Mesothelial cell of epicardium (in vitro differentiated cells): ENCODE measurements at regions not wholly inside any gene's neighbourhood (a gene's known extent, or its start where the extent isn't known, plus 50 kb on each side); places are given as distances from the start of the nearest gene placed in this dataset.

Experiments used
- DNase-seq, 2 experiments: peaks; one replicate each; pipeline ENCODE4 v3.0.0; 2021; ENCODE audit warnings: low spot score in 2 of 2; ENCODE audit not compliant: unreplicated experiment in 2 of 2
- H3K27ac Mint-ChIP-seq: 2 replicates; pipeline ENCODE4 v1.8.0; 2021; ENCODE audit warnings: mixed read lengths
- H3K27me3 Mint-ChIP-seq: 2 replicates; pipeline ENCODE4 v1.8.0; 2021; ENCODE audit warnings: low read depth, mixed read lengths
- H3K36me3 Mint-ChIP-seq: 2 replicates; pipeline ENCODE4 v1.8.0; 2021; ENCODE audit warnings: mixed read lengths
- H3K4me1 Mint-ChIP-seq: 2 replicates; pipeline ENCODE4 v1.8.0; 2021; ENCODE audit warnings: mixed read lengths
- H3K4me3 Mint-ChIP-seq: 2 replicates; pipeline ENCODE4 v1.8.0; 2021; ENCODE audit warnings: mild to moderate bottlenecking, moderate library complexity, mixed read lengths
- H3K9me3 Mint-ChIP-seq: 2 replicates; pipeline ENCODE4 v1.8.0; 2021; ENCODE audit warnings: mixed read lengths
- TF ChIP-seq, protein P1 (sequence below): fragments of 200-600 bp; sonication (generic); IDR thresholded peaks from one replicate; pipeline ENCODE4 v1.5.0; 2021; ENCODE audit warnings: antibody characterized with exemption; ENCODE audit not compliant: unreplicated experiment

DNA sequence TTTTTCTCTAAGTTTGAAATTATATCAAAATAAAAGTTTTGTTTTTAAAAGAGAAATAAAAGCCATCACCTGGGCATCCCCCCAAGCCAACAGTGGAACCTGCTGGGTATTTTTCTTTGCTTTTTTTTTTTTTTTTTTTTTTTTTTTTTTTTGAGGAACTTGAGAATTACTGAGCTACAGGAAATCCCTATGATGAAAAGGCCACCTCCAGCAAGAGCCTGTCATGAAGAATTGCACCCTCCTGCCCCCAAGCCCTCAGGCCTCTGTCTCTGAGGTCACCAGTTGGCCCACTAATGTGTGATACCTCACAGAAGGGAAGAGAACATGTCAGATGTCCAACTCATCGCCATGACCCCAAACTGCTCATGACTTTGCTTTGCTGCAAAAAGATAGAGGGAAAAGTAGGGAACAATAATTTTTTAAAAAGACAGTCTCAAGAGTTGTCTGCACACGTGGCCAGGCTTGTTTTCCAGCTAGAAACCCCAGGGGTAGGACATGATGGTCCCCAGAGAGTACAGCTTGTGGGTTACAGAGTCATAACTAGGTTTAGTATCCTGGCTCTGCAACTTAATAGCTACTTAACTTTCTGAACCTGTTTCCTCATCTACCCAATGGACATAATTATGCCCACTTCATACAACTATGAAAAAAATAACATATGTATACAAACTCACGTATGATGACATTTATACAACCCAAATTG, 124.3 kb upstream of the EGLN3 start:
- Mint-ChIP-seq H3K36me3 (no peaks in the 10 kb centered on the region), H3K27ac (no peak overlapping the region), H3K9me3 (peaks cover 11% of the 10 kb centered on the region), H3K27me3 (no peaks in the 10 kb centered on the region), H3K4me1 (peaks cover 3% of the 10 kb centered on the region), H3K4me3 (no peak overlapping the region)
- no peak for DNase-seq
- TF ChIP-seq, protein P1, sequence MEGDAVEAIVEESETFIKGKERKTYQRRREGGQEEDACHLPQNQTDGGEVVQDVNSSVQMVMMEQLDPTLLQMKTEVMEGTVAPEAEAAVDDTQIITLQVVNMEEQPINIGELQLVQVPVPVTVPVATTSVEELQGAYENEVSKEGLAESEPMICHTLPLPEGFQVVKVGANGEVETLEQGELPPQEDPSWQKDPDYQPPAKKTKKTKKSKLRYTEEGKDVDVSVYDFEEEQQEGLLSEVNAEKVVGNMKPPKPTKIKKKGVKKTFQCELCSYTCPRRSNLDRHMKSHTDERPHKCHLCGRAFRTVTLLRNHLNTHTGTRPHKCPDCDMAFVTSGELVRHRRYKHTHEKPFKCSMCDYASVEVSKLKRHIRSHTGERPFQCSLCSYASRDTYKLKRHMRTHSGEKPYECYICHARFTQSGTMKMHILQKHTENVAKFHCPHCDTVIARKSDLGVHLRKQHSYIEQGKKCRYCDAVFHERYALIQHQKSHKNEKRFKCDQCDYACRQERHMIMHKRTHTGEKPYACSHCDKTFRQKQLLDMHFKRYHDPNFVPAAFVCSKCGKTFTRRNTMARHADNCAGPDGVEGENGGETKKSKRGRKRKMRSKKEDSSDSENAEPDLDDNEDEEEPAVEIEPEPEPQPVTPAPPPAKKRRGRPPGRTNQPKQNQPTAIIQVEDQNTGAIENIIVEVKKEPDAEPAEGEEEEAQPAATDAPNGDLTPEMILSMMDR = no peak

DNA sequence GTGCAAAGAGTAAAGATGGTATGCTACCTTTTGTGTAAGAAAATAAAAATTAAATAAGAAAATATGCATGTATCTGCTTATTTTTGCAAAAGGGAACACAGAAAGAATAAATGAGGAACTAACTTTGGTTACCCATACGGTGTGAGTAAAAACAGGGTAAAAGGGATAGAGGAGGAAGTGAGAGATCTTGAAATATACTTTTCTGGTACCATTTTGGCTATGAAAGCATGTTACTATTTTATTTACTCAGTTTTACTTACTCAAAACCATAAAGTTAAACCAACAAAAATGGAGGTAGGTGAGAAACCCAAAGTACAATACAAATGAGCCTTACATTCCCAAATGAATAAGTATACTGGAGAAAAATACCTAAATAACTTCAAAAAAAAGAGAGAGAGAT, 122.0 kb upstream of the EGLN3 start:
- Mint-ChIP-seq H3K27ac (no peak overlapping the region), H3K4me3 (no peak overlapping the region), H3K9me3 (peaks cover 11% of the 10 kb centered on the region), H3K36me3 (no peaks in the 10 kb centered on the region), H3K27me3 (no peaks in the 10 kb centered on the region), H3K4me1 (peaks cover 10% of the 10 kb centered on the region)
- DNase-seq = no peak
- TF ChIP-seq, protein P1 = no peak

DNA sequence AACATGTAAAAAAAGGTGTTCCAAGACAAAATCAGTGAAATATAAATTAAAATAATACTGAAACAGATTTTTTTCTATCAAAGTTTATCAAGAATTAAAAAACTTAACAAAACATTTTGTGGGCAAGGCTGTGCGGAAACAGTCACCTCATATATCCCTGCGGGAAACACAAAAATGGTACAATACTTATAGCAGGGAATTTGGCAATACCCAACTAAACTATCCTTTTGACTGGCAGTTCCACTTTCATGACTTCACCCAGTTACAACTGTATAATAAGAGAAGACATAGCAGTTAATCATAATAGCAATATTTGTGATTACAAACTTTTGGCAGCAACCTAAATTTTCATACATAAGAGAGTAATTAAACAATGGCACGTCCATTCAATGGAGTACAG, 121.5 kb upstream of the EGLN3 start:
- TF ChIP-seq, protein P1 = no peak
- Mint-ChIP-seq H3K27me3 (no peaks in the 10 kb centered on the region), H3K4me3 (no peak overlapping the region), H3K4me1 (peaks cover 10% of the 10 kb centered on the region), H3K36me3 (no peaks in the 10 kb centered on the region), H3K9me3 (peaks cover 14% of the 10 kb centered on the region), H3K27ac (no peak overlapping the region)
- no peak for DNase-seq

DNA sequence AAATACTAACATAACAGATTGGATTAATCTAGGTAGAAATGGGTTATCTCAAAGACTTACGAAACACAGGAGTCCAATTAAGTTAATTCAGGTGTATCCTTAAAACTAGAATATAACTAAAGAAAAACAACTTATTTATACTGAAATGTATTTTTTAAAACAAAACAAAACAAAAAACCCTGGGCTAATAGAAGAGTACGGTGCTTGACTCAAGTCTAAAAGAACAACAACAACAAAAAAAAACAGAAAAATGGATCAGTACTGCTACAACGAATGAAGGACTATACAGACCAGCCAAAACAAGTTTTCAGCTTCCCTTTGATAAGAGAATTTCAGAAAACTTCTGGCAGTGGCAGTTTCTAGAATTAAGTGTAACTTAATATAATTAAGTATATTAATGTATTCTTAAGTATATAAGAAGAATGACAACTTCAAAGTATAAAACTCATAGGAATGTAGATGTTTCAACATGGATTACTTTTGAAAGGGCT, 120.1 kb upstream of the EGLN3 start:
- Mint-ChIP-seq H3K36me3 (no peaks in the 10 kb centered on the region), H3K9me3 (peaks cover 14% of the 10 kb centered on the region), H3K27ac (no peak overlapping the region), H3K4me1 (peaks cover 10% of the 10 kb centered on the region), H3K27me3 (no peaks in the 10 kb centered on the region), H3K4me3 (no peak overlapping the region)
- no peak for DNase-seq
- TF ChIP-seq, protein P1 = no peak

DNA sequence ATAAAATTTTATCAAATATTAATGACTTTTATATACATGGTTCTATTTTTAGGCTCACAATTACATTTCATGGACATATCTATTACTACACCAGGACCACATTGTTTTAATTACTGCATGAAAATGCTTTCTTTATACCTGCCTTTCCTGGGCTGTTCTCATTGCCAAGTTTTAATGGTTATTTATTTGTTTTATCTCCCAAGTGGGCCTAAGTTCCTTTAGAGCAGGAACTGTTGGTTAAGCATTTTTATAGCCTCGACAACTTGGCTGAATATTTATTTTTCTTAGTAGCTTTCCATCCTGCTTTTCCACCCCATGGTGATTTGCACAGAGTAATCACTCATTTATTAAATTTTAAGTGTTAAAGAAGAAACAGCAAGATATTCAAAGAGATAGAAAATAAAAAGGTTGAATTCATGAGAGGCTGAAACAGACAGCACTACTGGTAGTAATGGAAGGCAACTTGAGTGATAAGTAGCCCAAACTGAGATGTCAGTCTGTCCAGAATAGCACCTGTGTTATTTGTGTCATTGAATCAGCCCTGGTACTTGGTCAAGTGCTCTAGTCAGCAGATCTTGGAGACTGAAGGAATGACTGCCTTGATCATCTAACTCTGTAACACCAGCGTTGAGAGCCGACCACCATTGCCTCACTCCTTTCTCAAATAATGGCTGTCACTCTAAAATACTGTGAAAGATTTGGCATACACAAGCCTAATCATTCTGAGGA, 119.1 kb upstream of the EGLN3 start:
- peaks cover 14% of the 10 kb centered on the region for H3K9me3 Mint-ChIP-seq
- H3K4me1 Mint-ChIP-seq = peaks cover 10% of the 10 kb centered on the region
- no peaks in the 10 kb centered on the region for H3K36me3 Mint-ChIP-seq
- TF ChIP-seq, protein P1 = no peak
- no peak overlapping the region for H3K4me3 Mint-ChIP-seq
- H3K27me3 Mint-ChIP-seq = no peaks in the 10 kb centered on the region
- no peak for DNase-seq
- no peak overlapping the region for H3K27ac Mint-ChIP-seq
